GM23338 (cell line): ENCODE measurements at regions not wholly inside any gene's neighbourhood (a gene's known extent, or its start where the extent isn't known, plus 50 kb on each side); places are given as distances from the start of the nearest gene placed in this dataset.

Source experiments
- ATAC-seq: fragments of 200-7000 bp; cut with Tn5 transposase; 3 replicates; pipeline ENCODE4 v1.9.1; 2020
- DNase-seq: peaks from one replicate; pipeline ENCODE4 v3.0.0-alpha.2; 2015; ENCODE audit warnings: low spot score
- H2AFZ ChIP-seq: fragments of 200-600 bp; sonication (generic); 2 replicates; pipeline ENCODE4 v1.8.0; 2016; ENCODE audit warnings: antibody characterized with exemption, mild to moderate bottlenecking, moderate library complexity
- H3F3A ChIP-seq: fragments of 200-600 bp; sonication (generic); replicated peaks from 2 replicates; pipeline ENCODE4 v1.8.0; 2017; ENCODE audit warnings: antibody characterized with exemption, mixed run types, low read depth
- H3K27ac ChIP-seq: fragments of 200-600 bp; sonication (generic); 2 replicates; pipeline ENCODE4 v1.6.1; 2016; ENCODE audit warnings: low read depth
- H3K27me3 ChIP-seq: fragments of 200-600 bp; sonication (generic); 2 replicates; pipeline ENCODE4 v1.8.0; 2016; ENCODE audit warnings: mild to moderate bottlenecking, mixed run types, moderate library complexity; ENCODE audit not compliant: insufficient read depth
- H3K36me3 ChIP-seq: fragments of 200-600 bp; sonication (generic); 2 replicates; pipeline ENCODE4 v1.8.0; 2016; ENCODE audit warnings: mild to moderate bottlenecking; ENCODE audit not compliant: insufficient read depth
- H3K4me1 ChIP-seq: fragments of 200-600 bp; sonication (generic); 2 replicates; pipeline ENCODE4 v1.8.0; 2016; ENCODE audit warnings: mild to moderate bottlenecking, moderate library complexity; ENCODE audit not compliant: insufficient read depth
- H3K4me2 ChIP-seq: fragments of 200-600 bp; sonication (generic); 2 replicates; pipeline ENCODE4 v1.7.1; 2017; ENCODE audit warnings: mixed run types
- H3K4me3 ChIP-seq: fragments of 200-600 bp; sonication (generic); 2 replicates; pipeline ENCODE4 v1.6.1; 2016; ENCODE audit warnings: mixed run types
- H3K79me2 ChIP-seq: fragments of 200-600 bp; sonication (generic); replicated peaks from 2 replicates; pipeline ENCODE4 v1.8.0; 2017; ENCODE audit warnings: mild to moderate bottlenecking; ENCODE audit not compliant: insufficient read depth
- H3K9me2 ChIP-seq: fragments of 200-600 bp; sonication (generic); 2 replicates; pipeline ENCODE4 v1.8.0; 2017; ENCODE audit not compliant: insufficient read depth
- H4K20me1 ChIP-seq: fragments of 200-600 bp; sonication (generic); replicated peaks from 2 replicates; pipeline ENCODE4 v1.8.0; 2017; ENCODE audit warnings: mild to moderate bottlenecking; ENCODE audit not compliant: insufficient read depth
- H3K27ac Mint-ChIP-seq: 2 replicates; pipeline ENCODE4 v1.8.0; 2020; ENCODE audit warnings: inconsistent platforms, mild to moderate bottlenecking, moderate library complexity, mixed read lengths
- H3K27me3 Mint-ChIP-seq: 3 replicates; pipeline ENCODE4 v1.8.0; 2022; ENCODE audit warnings: low read depth, mild to moderate bottlenecking, moderate library complexity, mixed read lengths, inconsistent platforms; ENCODE audit not compliant: insufficient read depth, poor library complexity
- H3K36me3 Mint-ChIP-seq: 3 replicates; pipeline ENCODE4 v1.8.0; 2021; ENCODE audit warnings: low read depth, mild to moderate bottlenecking, inconsistent platforms, moderate library complexity, mixed read lengths
- H3K4me1 Mint-ChIP-seq: 3 replicates; pipeline ENCODE4 v1.8.0; 2020; ENCODE audit warnings: mild to moderate bottlenecking, inconsistent platforms, mixed read lengths
- H3K4me3 Mint-ChIP-seq: 3 replicates; pipeline ENCODE4 v1.8.0; 2021; ENCODE audit warnings: moderate library complexity, mild to moderate bottlenecking, inconsistent platforms, mixed read lengths
- H3K9me3 Mint-ChIP-seq: 3 replicates; pipeline ENCODE4 v1.8.0; 2020; ENCODE audit warnings: moderate library complexity, mild to moderate bottlenecking, inconsistent platforms, mixed read lengths
- EZH2 ChIP-seq: fragments of 200-600 bp; sonication (generic); IDR thresholded peaks from one replicate; pipeline ENCODE4 v1.8.0; 2017; ENCODE audit warnings: antibody characterized with exemption, mild to moderate bottlenecking, low read depth; ENCODE audit not compliant: unreplicated experiment
- EZH2phosphoT487 ChIP-seq: fragments of 200-600 bp; sonication (generic); IDR thresholded peaks from one replicate; pipeline ENCODE4 v1.8.1; 2018; ENCODE audit warnings: antibody characterized with exemption; ENCODE audit not compliant: unreplicated experiment
- POLR2AphosphoS5 ChIP-seq: IDR thresholded peaks from 2 replicates; pipeline ENCODE4 v1.6.1; 2016; ENCODE audit warnings: antibody characterized with exemption, low read depth
- STAT1 ChIP-seq: IDR thresholded peaks from one replicate; pipeline ENCODE4 v1.6.1; 2016; ENCODE audit warnings: antibody characterized with exemption; ENCODE audit not compliant: unreplicated experiment
- ZNF114 ChIP-seq: fragments of 250-450 bp; sonication (Bioruptor Pico); IDR thresholded peaks from 2 replicates; pipeline ENCODE4 v1.5.0; 2020; ENCODE audit warnings: mild to moderate bottlenecking, moderate library complexity
- ZNF331 ChIP-seq: fragments of 250-450 bp; sonication (Bioruptor Pico); IDR thresholded peaks from 2 replicates; pipeline ENCODE4 v1.5.0; 2020; ENCODE audit warnings: low read depth, mild to moderate bottlenecking, moderate library complexity
- TF ChIP-seq, protein P1 (sequence below): fragments of 250-450 bp; sonication (Bioruptor Pico); IDR thresholded peaks from 2 replicates; pipeline ENCODE4 v1.5.0; 2020; ENCODE audit warnings: mild to moderate bottlenecking, moderate library complexity

DNA sequence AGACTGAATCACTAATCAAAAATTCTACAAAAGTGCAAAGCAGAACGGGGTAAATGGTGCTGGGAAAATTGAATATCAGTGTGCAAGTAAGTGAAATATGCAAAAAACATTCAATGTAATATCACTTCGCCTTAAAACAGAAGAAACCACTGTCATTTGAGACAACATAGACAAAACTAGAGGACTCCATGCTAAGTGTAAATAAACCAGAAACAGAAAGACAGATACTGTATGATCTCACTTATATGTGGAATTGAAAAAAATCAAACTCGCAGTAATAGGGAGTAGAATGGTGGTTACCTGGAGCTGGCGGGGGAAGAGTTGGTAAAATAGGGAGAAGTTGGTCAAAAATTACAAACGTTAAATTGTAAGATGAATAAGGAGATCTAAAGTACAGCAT lies 1420.0 kb upstream of the CDH2 start (continued):
- TF ChIP-seq, protein P1, sequence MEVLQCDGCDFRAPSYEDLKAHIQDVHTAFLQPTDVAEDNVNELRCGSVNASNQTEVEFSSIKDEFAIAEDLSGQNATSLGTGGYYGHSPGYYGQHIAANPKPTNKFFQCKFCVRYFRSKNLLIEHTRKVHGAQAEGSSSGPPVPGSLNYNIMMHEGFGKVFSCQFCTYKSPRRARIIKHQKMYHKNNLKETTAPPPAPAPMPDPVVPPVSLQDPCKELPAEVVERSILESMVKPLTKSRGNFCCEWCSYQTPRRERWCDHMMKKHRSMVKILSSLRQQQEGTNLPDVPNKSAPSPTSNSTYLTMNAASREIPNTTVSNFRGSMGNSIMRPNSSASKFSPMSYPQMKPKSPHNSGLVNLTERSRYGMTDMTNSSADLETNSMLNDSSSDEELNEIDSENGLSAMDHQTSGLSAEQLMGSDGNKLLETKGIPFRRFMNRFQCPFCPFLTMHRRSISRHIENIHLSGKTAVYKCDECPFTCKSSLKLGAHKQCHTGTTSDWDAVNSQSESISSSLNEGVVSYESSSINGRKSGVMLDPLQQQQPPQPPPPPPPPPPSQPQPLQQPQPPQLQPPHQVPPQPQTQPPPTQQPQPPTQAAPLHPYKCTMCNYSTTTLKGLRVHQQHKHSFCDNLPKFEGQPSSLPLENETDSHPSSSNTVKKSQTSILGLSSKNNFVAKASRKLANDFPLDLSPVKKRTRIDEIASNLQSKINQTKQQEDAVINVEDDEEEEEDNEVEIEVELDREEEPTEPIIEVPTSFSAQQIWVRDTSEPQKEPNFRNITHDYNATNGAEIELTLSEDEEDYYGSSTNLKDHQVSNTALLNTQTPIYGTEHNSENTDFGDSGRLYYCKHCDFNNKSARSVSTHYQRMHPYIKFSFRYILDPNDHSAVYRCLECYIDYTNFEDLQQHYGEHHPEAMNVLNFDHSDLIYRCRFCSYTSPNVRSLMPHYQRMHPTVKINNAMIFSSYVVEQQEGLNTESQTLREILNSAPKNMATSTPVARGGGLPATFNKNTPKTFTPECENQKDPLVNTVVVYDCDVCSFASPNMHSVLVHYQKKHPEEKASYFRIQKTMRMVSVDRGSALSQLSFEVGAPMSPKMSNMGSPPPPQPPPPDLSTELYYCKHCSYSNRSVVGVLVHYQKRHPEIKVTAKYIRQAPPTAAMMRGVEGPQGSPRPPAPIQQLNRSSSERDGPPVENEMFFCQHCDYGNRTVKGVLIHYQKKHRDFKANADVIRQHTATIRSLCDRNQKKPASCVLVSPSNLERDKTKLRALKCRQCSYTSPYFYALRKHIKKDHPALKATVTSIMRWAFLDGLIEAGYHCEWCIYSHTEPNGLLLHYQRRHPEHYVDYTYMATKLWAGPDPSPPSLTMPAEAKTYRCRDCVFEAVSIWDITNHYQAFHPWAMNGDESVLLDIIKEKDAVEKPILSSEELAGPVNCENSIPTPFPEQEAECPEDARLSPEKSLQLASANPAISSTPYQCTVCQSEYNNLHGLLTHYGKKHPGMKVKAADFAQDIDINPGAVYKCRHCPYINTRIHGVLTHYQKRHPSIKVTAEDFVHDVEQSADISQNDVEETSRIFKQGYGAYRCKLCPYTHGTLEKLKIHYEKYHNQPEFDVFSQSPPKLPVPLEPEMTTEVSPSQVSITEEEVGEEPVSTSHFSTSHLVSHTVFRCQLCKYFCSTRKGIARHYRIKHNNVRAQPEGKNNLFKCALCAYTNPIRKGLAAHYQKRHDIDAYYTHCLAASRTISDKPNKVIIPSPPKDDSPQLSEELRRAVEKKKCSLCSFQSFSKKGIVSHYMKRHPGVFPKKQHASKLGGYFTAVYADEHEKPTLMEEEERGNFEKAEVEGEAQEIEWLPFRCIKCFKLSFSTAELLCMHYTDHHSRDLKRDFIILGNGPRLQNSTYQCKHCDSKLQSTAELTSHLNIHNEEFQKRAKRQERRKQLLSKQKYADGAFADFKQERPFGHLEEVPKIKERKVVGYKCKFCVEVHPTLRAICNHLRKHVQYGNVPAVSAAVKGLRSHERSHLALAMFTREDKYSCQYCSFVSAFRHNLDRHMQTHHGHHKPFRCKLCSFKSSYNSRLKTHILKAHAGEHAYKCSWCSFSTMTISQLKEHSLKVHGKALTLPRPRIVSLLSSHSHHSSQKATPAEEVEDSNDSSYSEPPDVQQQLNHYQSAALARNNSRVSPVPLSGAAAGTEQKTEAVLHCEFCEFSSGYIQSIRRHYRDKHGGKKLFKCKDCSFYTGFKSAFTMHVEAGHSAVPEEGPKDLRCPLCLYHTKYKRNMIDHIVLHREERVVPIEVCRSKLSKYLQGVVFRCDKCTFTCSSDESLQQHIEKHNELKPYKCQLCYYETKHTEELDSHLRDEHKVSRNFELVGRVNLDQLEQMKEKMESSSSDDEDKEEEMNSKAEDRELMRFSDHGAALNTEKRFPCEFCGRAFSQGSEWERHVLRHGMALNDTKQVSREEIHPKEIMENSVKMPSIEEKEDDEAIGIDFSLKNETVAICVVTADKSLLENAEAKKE (CRISPR knock-in tag) = no peak

DNA sequence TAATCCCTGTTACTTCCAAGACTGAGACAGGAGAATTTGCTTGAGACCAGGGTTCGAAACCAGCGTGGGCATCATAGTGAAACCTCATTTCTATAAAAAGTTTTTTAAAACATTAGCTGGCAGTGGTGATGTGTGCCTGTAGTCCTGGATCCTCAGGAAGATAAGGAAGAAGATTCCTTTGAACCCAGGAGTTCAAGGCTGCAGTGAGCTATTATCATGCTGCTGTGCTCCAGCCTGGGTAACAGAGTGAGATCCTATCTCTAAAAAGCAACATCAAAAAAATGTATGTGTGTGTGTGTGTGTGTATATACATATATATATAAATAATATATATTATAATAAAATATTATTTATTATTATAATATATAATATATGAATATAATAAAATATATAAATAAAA lies 1417.6 kb upstream of the CDH2 start:
- Mint-ChIP-seq H3K9me3 (0 out of 3 replicates have a peak, but pooled peaks cover 4% of the 10 kb centered on the region), H3K4me1 (no peaks in the 10 kb centered on the region), H3K27me3 (no peaks in the 10 kb centered on the region), H3K36me3 (no peaks in the 10 kb centered on the region), H3K27ac (no peak overlapping the region), H3K4me3 (no peak overlapping the region)
- no peak overlapping the region for H3K27ac ChIP-seq
- no peaks in the 10 kb centered on the region for H3K27me3 ChIP-seq
- no peaks in the 10 kb centered on the region for H3K36me3 ChIP-seq
- H3K4me3 ChIP-seq = no peak overlapping the region
- no peaks in the 10 kb centered on the region for H3K4me1 ChIP-seq
- no peak overlapping the region for H3K4me2 ChIP-seq
- H3F3A ChIP-seq = no peaks in the 10 kb centered on the region
- H4K20me1 ChIP-seq = no peaks in the 10 kb centered on the region
- ATAC-seq (no peak), DNase-seq (no peak)
- TF ChIP-seq EZH2phosphoT487 = no peak
- no peak for TF ChIP-seq ZNF114
- no peak for TF ChIP-seq POLR2AphosphoS5
- TF ChIP-seq STAT1 = no peak
- TF ChIP-seq EZH2 = no peak
- no peak for TF ChIP-seq ZNF331 (CRISPR knock-in tag)
- H3K79me2 ChIP-seq = no peaks in the 10 kb centered on the region
- H3K9me2 ChIP-seq = no peaks in the 10 kb centered on the region
- H2AFZ ChIP-seq = no peak overlapping the region
